ENCODE measurements at regions not wholly inside any gene's neighbourhood (a gene's known extent, or its start where the extent isn't known, plus 50 kb on each side); places are given as distances from the start of the nearest gene placed in this dataset.

DNA sequence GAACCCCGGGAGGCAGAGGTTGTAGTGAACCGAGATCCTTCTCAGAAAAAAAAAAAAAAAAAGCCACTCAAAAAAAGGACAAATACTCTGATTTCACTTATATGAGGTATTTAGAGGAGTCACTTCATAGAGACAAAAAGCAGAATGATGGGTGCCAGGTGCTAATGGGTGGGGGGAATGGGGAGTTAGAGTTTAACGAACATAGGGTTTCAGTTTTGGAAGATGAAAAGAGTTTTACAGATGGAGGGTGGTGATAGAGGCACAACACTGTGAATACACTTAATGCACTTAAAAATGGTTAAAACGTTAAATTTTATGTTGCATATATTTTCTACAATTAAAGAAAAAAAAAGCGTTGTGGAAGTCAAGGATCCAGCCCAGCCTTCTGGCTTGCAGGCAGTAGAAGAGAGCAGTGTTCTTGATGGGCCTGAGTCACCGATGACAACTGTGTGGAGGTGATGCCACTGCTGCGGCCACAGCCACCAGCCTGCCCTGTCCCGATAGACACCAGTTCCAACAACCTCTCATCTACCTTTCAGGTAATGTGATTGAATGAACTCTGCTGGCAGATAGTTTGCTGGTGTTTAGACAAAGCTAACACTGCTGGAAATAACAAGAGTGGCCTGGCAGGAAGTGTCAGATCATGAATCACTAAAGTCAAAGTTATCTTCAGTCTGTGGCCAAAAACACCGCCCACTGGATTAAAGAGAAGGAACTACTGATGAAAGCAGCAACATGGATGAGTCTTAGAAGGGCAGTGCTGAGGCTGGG is 49.9 kb upstream of the COX10 start:
- ChIA-PET CTCF (no interaction called here), POLR2A (no interaction called here)
- Mint-ChIP-seq H3K27ac (no peak overlapping the region), H3K4me1 (no peaks in the 10 kb centered on the region), H3K4me3 (no peak overlapping the region), H3K9me3 (no peaks in the 10 kb centered on the region), H3K27me3 (ENCODE audit: low read depth) (no peaks in the 10 kb centered on the region), H3K36me3 (no peaks in the 10 kb centered on the region)
- ATAC-seq (no peak), DNase-seq (ENCODE audit: low spot score) (no peak)
- no peak for TF ChIP-seq HMGA2 (CRISPR knock-in tag; IDR thresholded peaks at IDR 0.05)
- no peak for TF ChIP-seq ZNF396 (CRISPR knock-in tag; IDR thresholded peaks at IDR 0.05; ENCODE audit: borderline replicate concordance)
- TF ChIP-seq PRRX2 (CRISPR knock-in tag; IDR thresholded peaks at IDR 0.05): no peak
- TF ChIP-seq, protein P1, sequence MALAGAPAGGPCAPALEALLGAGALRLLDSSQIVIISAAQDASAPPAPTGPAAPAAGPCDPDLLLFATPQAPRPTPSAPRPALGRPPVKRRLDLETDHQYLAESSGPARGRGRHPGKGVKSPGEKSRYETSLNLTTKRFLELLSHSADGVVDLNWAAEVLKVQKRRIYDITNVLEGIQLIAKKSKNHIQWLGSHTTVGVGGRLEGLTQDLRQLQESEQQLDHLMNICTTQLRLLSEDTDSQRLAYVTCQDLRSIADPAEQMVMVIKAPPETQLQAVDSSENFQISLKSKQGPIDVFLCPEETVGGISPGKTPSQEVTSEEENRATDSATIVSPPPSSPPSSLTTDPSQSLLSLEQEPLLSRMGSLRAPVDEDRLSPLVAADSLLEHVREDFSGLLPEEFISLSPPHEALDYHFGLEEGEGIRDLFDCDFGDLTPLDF (CRISPR knock-in tag; IDR thresholded peaks at IDR 0.05): no peak
- TF ChIP-seq, protein P2, sequence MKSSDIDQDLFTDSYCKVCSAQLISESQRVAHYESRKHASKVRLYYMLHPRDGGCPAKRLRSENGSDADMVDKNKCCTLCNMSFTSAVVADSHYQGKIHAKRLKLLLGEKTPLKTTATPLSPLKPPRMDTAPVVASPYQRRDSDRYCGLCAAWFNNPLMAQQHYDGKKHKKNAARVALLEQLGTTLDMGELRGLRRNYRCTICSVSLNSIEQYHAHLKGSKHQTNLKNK (CRISPR knock-in tag; IDR thresholded peaks at IDR 0.05): no peak
- no peak for TF ChIP-seq CREM (CRISPR knock-in tag; IDR thresholded peaks at IDR 0.05)

Data from WTC11 (cell line).